H1 (cell line): ENCODE measurements at regions not wholly inside any gene's neighbourhood (a gene's known extent, or its start where the extent isn't known, plus 50 kb on each side); places are given as distances from the start of the nearest gene placed in this dataset.
A peak's percentile ranks its signal among the peaks of the same experiment; 100 is the strongest.

Experiments
- CTCF ChIA-PET: fragments of 300-600 bp; sonication (Branson Sonifier 250); formaldehyde crosslinking; loops from one replicate; lab custom pipeline; 2021; ENCODE audit not compliant: partially characterized antibody; lab: Charles Lee
- POLR2A ChIA-PET: fragments of 300-600 bp; sonication (Branson Sonifier 250); formaldehyde crosslinking; loops from one replicate; lab custom pipeline; 2021; ENCODE audit warnings: inconsistent platforms; ENCODE audit not compliant: partially characterized antibody; lab: Charles Lee
- DNase-seq, 2 experiments: peaks; one replicate each; pipeline versions ENCODE4 v3.0.0 to v3.0.0-alpha.2; 2010 to 2022; ENCODE audit warnings: low spot score in 2 of 2, low read depth in 1 of 2, mixed read lengths in 1 of 2
- FAIRE-seq: peaks from 2 replicates; lab custom pipeline; 2011; peaks lifted over from hg19 to GRCh38; lab: Jason Lieb, UNC
- H2AFZ ChIP-seq: 2 replicates; pipeline ENCODE4 v1.8.1; 2012; ENCODE audit warnings: low read length, inconsistent platforms
- H2AK5ac ChIP-seq: 2 replicates; pipeline ENCODE4 v1.6.1; 2013; ENCODE audit warnings: low read depth, low read length
- H2BK120ac ChIP-seq: replicated peaks from 2 replicates; pipeline ENCODE3; 2013; ENCODE audit warnings: low read depth, low read length, inconsistent platforms
- H2BK12ac ChIP-seq: 2 replicates; pipeline ENCODE4 v1.6.1; 2013; ENCODE audit warnings: low read depth, low read length
- H2BK15ac ChIP-seq: 2 replicates; pipeline ENCODE4 v1.6.1; 2013; ENCODE audit warnings: low read length
- H2BK20ac ChIP-seq: 2 replicates; pipeline ENCODE4 v1.6.1; 2013; ENCODE audit warnings: low read length
- H2BK5ac ChIP-seq: 2 replicates; pipeline ENCODE4 v1.6.1; 2013; ENCODE audit warnings: low read depth, low read length
- H3K14ac ChIP-seq: 2 replicates; pipeline ENCODE4 v1.6.1; 2013; ENCODE audit warnings: inconsistent platforms; ENCODE audit not compliant: insufficient read length
- H3K18ac ChIP-seq: 2 replicates; pipeline ENCODE4 v1.6.1; 2013; ENCODE audit warnings: low read length; ENCODE audit errors: extremely low read depth
- H3K23ac ChIP-seq: 2 replicates; pipeline ENCODE4 v1.6.1; 2013; ENCODE audit warnings: inconsistent platforms; ENCODE audit not compliant: insufficient read length
- H3K23me2 ChIP-seq: 2 replicates; pipeline ENCODE4 v1.6.1; 2013; ENCODE audit warnings: low read depth, low read length
- H3K27ac ChIP-seq: 2 replicates; pipeline ENCODE4 v1.6.1; 2011; ENCODE audit warnings: low read depth, low read length, inconsistent platforms
- H3K27me3 ChIP-seq, 4 experiments: replicated peaks in 1 of 4; 1 replicate in 1 of 4; 2 replicates in 3 of 4; pipeline versions ENCODE4 v1.6.1 to v1.8.1; 2011 to 2013; ENCODE audit warnings: low read length in 3 of 4, mild to moderate bottlenecking in 3 of 4, inconsistent platforms in 2 of 4, mixed read lengths in 2 of 4, moderate library complexity in 1 of 4; ENCODE audit not compliant: control insufficient read depth in 3 of 4, insufficient read depth in 3 of 4; ENCODE audit errors: extremely low read depth in 1 of 4
- H3K36me3 ChIP-seq, 4 experiments: 2 replicates each; pipeline versions ENCODE4 v1.6.1 to v1.8.1; 2011 to 2013; ENCODE audit warnings: mild to moderate bottlenecking in 4 of 4, low read length in 3 of 4, moderate library complexity in 2 of 4, control low read depth in 1 of 4, inconsistent platforms in 1 of 4; ENCODE audit not compliant: insufficient read depth in 4 of 4, control insufficient read depth in 2 of 4
- H3K4ac ChIP-seq: replicated peaks from 2 replicates; pipeline ENCODE3; 2013; ENCODE audit warnings: low read length, low read depth, mixed read lengths, inconsistent platforms; ENCODE audit not compliant: insufficient read length
- H3K4me1 ChIP-seq, 4 experiments: replicated peaks in 1 of 4; 1 replicate in 1 of 4; 2 replicates in 3 of 4; pipeline versions ENCODE4 v1.6.1 to v1.8.1; 2011 to 2013; ENCODE audit warnings: low read length in 3 of 4, inconsistent platforms in 2 of 4, mixed read lengths in 1 of 4; ENCODE audit not compliant: insufficient read depth in 4 of 4, control insufficient read depth in 3 of 4
- H3K4me2 ChIP-seq, 2 experiments: 2 replicates each; pipeline versions ENCODE4 v1.6.1 to v1.8.1; 2011 to 2013; ENCODE audit warnings: low read depth in 2 of 2, low read length in 2 of 2, control low read depth in 1 of 2, inconsistent platforms in 1 of 2, mild to moderate bottlenecking in 1 of 2; ENCODE audit not compliant: insufficient read depth in 1 of 2
- H3K4me3 ChIP-seq, 4 experiments: fragments of 200-600, 300-600 bp in 1 of 4; sonication (generic), shearing (Covaris generic), sonication (Bioruptor Twin) in 1 of 4; 2 replicates each; pipeline versions ENCODE4 v1.5.1 to v1.8.1; 2011 to 2016; ENCODE audit warnings: low read length in 4 of 4, low read depth in 3 of 4, control low read depth in 2 of 4, inconsistent platforms in 2 of 4, mild to moderate bottlenecking in 2 of 4, mixed read lengths in 1 of 4, moderate library complexity in 1 of 4; ENCODE audit not compliant: insufficient read depth in 2 of 4; ENCODE audit errors: extremely low read depth in 1 of 4
- H3K56ac ChIP-seq: replicated peaks from 2 replicates; pipeline ENCODE3; 2013; ENCODE audit warnings: low read depth, mild to moderate bottlenecking, mixed read lengths, low read length, inconsistent platforms; ENCODE audit not compliant: insufficient read length
- H3K79me1 ChIP-seq: 2 replicates; pipeline ENCODE4 v1.6.1; 2013; ENCODE audit warnings: low read depth, low read length, control low read depth
- H3K79me2 ChIP-seq, 2 experiments: 2 replicates each; pipeline versions ENCODE4 v1.6.1 to v1.8.1; 2012 to 2013; ENCODE audit warnings: low read length in 2 of 2, mild to moderate bottlenecking in 2 of 2, inconsistent platforms in 1 of 2; ENCODE audit not compliant: insufficient read depth in 2 of 2, control insufficient read depth in 1 of 2
- H3K9ac ChIP-seq, 4 experiments: replicated peaks in 1 of 4; 1 replicate in 1 of 4; 2 replicates in 3 of 4; pipeline versions ENCODE4 v1.6.1 to v1.8.1; 2011 to 2013; ENCODE audit warnings: low read depth in 3 of 4, low read length in 3 of 4, control low read depth in 2 of 4, mild to moderate bottlenecking in 2 of 4, moderate library complexity in 2 of 4, inconsistent platforms in 1 of 4; ENCODE audit errors: extremely low read depth in 1 of 4
- H3K9me3 ChIP-seq, 2 experiments: 2 replicates each; pipeline versions ENCODE4 v1.6.1 to v1.8.1; 2012 to 2013; ENCODE audit warnings: mild to moderate bottlenecking in 2 of 2, moderate library complexity in 2 of 2, control low read depth in 1 of 2, inconsistent platforms in 1 of 2, low read depth in 1 of 2, low read length in 1 of 2, mixed read lengths in 1 of 2; ENCODE audit not compliant: insufficient read depth in 2 of 2
- H4K20me1 ChIP-seq, 2 experiments: replicated peaks in 1 of 2; 2 replicates each; pipeline versions ENCODE3 to v1.8.1; 2011 to 2013; ENCODE audit warnings: inconsistent platforms in 2 of 2, low read length in 2 of 2, mild to moderate bottlenecking in 1 of 2; ENCODE audit not compliant: insufficient read depth in 2 of 2, control insufficient read depth in 1 of 2
- H4K5ac ChIP-seq: 2 replicates; pipeline ENCODE4 v1.6.1; 2013; ENCODE audit warnings: low read length, low read depth, mixed read lengths, inconsistent platforms; ENCODE audit not compliant: insufficient read length
- H4K8ac ChIP-seq: 2 replicates; pipeline ENCODE4 v1.8.0; 2013; ENCODE audit warnings: mild to moderate bottlenecking, moderate library complexity, low read length, inconsistent platforms; ENCODE audit not compliant: insufficient read depth; ENCODE audit errors: extremely low read depth
- H4K91ac ChIP-seq: replicated peaks from 2 replicates; pipeline ENCODE3; 2013; ENCODE audit warnings: low read length, mixed read lengths, inconsistent platforms; ENCODE audit not compliant: insufficient read length
- ASH2L ChIP-seq: fragments of 200-600, 300-600 bp; sonication (generic); IDR thresholded peaks from one replicate; pipeline ENCODE4 v1.7.1; 2017; ENCODE audit warnings: low read length
- ATF3 ChIP-seq: IDR thresholded peaks from 2 replicates; pipeline ENCODE4 v1.6.1; 2011; ENCODE audit warnings: low read depth, mild to moderate bottlenecking, low read length; ENCODE audit not compliant: insufficient read depth
- BRCA1 ChIP-seq: IDR thresholded peaks from 2 replicates; pipeline ENCODE4 v1.6.1; 2012; ENCODE audit warnings: low read depth, low read length, improper control_type of control experiment
- CBX5 ChIP-seq: fragments of 300-800, 300-1000 bp; sonication (generic); IDR thresholded peaks from 2 replicates; pipeline ENCODE4 v1.7.1; 2016; ENCODE audit warnings: antibody characterized with exemption, low read length, low read depth
- CBX8 ChIP-seq: fragments of 300-800, 300-1000 bp; sonication (generic); IDR thresholded peaks from 2 replicates; pipeline ENCODE4 v1.7.1; 2016; ENCODE audit warnings: low read depth, low read length, borderline replicate concordance
- CTBP2 ChIP-seq: IDR thresholded peaks from 2 replicates; pipeline ENCODE4 v1.7.0; 2011; ENCODE audit warnings: borderline replicate concordance, mild to moderate bottlenecking, moderate library complexity, mixed read lengths, low read length; ENCODE audit not compliant: insufficient read depth, insufficient read length
- EP300 ChIP-seq, 2 experiments: IDR thresholded peaks; 1 replicate in 1 of 2; 2 replicates in 1 of 2; pipeline ENCODE4 v1.6.1; 2011 to 2012; ENCODE audit warnings: low read depth in 2 of 2, low read length in 2 of 2, mild to moderate bottlenecking in 2 of 2, borderline replicate concordance in 1 of 2, inconsistent platforms in 1 of 2, moderate library complexity in 1 of 2
- GABPA ChIP-seq: IDR thresholded peaks from 2 replicates; pipeline ENCODE4 v1.6.1; 2011; ENCODE audit warnings: mild to moderate bottlenecking, low read length, moderate library complexity, borderline replicate concordance; ENCODE audit not compliant: insufficient read depth
- NRF1 ChIP-seq: IDR thresholded peaks from 2 replicates; pipeline ENCODE4 v1.6.1; 2011; ENCODE audit warnings: mild to moderate bottlenecking, low read depth, low read length, improper control_type of control experiment
- POLR2AphosphoS5 ChIP-seq: IDR thresholded peaks from 2 replicates; pipeline ENCODE4 v1.6.1; 2011; ENCODE audit warnings: low read depth, low read length
- RFX5 ChIP-seq: IDR thresholded peaks from 2 replicates; pipeline ENCODE4 v1.6.1; 2011; ENCODE audit warnings: low read depth, low read length, improper control_type of control experiment, borderline replicate concordance
- SIX5 ChIP-seq: IDR thresholded peaks from 2 replicates; pipeline ENCODE4 v1.6.1; 2011; ENCODE audit warnings: mild to moderate bottlenecking, low read depth, low read length
- TAF1 ChIP-seq: IDR thresholded peaks from 2 replicates; pipeline ENCODE4 v1.6.1; 2011; ENCODE audit warnings: mild to moderate bottlenecking, low read depth, low read length
- WGBS, 2 experiments: shearing (Covaris generic) in 1 of 2; methylation state at CpG; one replicate each; pipeline versions ENCODE4 v1.1.6 to v1.1.7; 2013 to 2015; ENCODE audit warnings: low lambda C conversion rate in 2 of 2, mixed read lengths in 2 of 2, inconsistent platforms in 1 of 2, low coverage in 1 of 2, missing lambda C conversion rate in 1 of 2; ENCODE audit not compliant: insufficient replicate concordance in 2 of 2, insufficient coverage in 1 of 2, insufficient read length in 1 of 2; ENCODE audit errors: extremely low coverage in 1 of 2, missing lambda C conversion rate in 1 of 2; 5-methylcytosine and 5-hydroxymethylcytosine counted together

- Histone ChIP-seq H3K9me3 (peaks cover 2 to 4% of the 10 kb centered on the region in 2 experiments; a peak in 3 of 4 replicates), H2AK5ac (no peak overlapping the region), H3K4me1 (peaks cover 2 to 17% (median 10%) of the 10 kb centered on the region in 4 experiments; a peak in 3 of 7 replicates), H3K4me3 (no peak overlapping the region), H3K27me3 (peaks cover 0 to 1% (median 0%) of the 10 kb centered on the region in 4 experiments; a peak in 1 of 7 replicates), H4K91ac (no peak overlapping the region), H2BK15ac (no peak overlapping the region), H2BK12ac (no peak overlapping the region), H3K79me2 (no peaks in the 10 kb centered on the region), H3K23ac (no peak overlapping the region), H2AFZ (no peak overlapping the region), H3K14ac (no peak overlapping the region), H3K79me1 (no peaks in the 10 kb centered on the region), H4K20me1 (no peaks in the 10 kb centered on the region), H3K23me2 (no peaks in the 10 kb centered on the region), H3K18ac (peak overlapping the region; percentile 14; the same call in 1 of the 2 replicates), H2BK5ac (peak overlapping the region; percentile 76; the same call in 1 of the 2 replicates), H4K5ac (peak overlapping the region; percentile 11), H3K4ac (no peak overlapping the region), H3K56ac (no peak overlapping the region), H3K9ac (no peak overlapping the region), H3K27ac (no peak overlapping the region), H3K4me2 (no peak overlapping the region), H2BK120ac (peak overlapping the region; percentile 95), H2BK20ac (peak overlapping the region; percentile 63; the same call in 1 of the 2 replicates), H3K36me3 (peaks cover 0 to under 1% (median 0%) of the 10 kb centered on the region in 4 experiments; a peak in 1 of 8 replicates), H4K8ac (no peak overlapping the region)
- DNase-seq (no peak), FAIRE-seq (no peak)
- CTCF ChIA-PET, result interaction anchor here (0.9 kb wide), 1 partner anchor 23 kb away, joined by 3 read pairs; no protein-coding TSS in a partner anchor
- POLR2A ChIA-PET, result interaction anchor here (1.4 kb wide), 1 partner anchor 128 kb away, joined by 4 read pairs; the partner anchor contains the start of gene SLC7A11
- 87% methylated on average over 1 of the region's 1 CpG; no CpG with 5 or more reads in 1 of the 2 experiments for WGBS, 2 experiments
- TF ChIP-seq NRF1 (no peak), ASH2L (no peak), EP300 (IDR thresholded peaks at IDR 0.05; ENCODE audit: borderline replicate concordance in 1 of 2, low read depth in 2 of 2, low read length in 2 of 2) (no peak), SIX5 (no peak), CBX5 (no peak), RFX5 (no peak), CTBP2 (no peak), CBX8 (no peak), GABPA (no peak), TAF1 (no peak), ATF3 (no peak), BRCA1 (no peak), POLR2AphosphoS5 (no peak)
Observed at GRCh38 chr4:138113819-138114400, 128.2 kb downstream of the SLC7A11 start.
